GM12891 (cell line): ENCODE measurements at regions not wholly inside any gene's neighbourhood (a gene's known extent, or its start where the extent isn't known, plus 50 kb on each side); places are given as distances from the start of the nearest gene placed in this dataset.

Experiments
- PAX5 ChIP-seq: IDR thresholded peaks from 2 replicates; pipeline ENCODE4 v1.6.1; 2011; ENCODE audit warnings: low read length, moderate library complexity, mild to moderate bottlenecking; ENCODE audit not compliant: insufficient read depth, severe bottlenecking
- POLR2A ChIP-seq: IDR thresholded peaks from 2 replicates; pipeline ENCODE4 v1.6.1; 2011; ENCODE audit warnings: low read depth, low read length, control low read depth
- POLR2AphosphoS5 ChIP-seq: IDR thresholded peaks from 2 replicates; pipeline ENCODE4 v1.6.1; 2011; ENCODE audit warnings: low read depth, low read length, control low read depth
- SPI1 ChIP-seq: IDR thresholded peaks from 2 replicates; pipeline ENCODE4 v1.6.1; 2011; ENCODE audit warnings: low read depth, low read length, control low read depth
- TAF1 ChIP-seq: IDR thresholded peaks from 2 replicates; pipeline ENCODE4 v1.6.1; 2011; ENCODE audit warnings: low read depth, low read length, control low read depth

GRCh38 chr13:78934336-78934735 lies 275.4 kb upstream of the OBI1 start:
- TF ChIP-seq POLR2AphosphoS5: no peak
- TF ChIP-seq SPI1: no peak
- no peak for TF ChIP-seq POLR2A
- no peak for TF ChIP-seq TAF1
- no peak for TF ChIP-seq PAX5
